GM18517 (cell line): ENCODE measurements at regions not wholly inside any gene's neighbourhood (a gene's known extent, or its start where the extent isn't known, plus 50 kb on each side); places are given as distances from the start of the nearest gene placed in this dataset.

Source experiments
- ATAC-seq: cut with Tn5 transposase; IDR thresholded peaks from one replicate; pipeline ENCODE4 v1.9.1; 2021; ENCODE audit warnings: mild to moderate bottlenecking, moderate library complexity; ENCODE audit not compliant: unreplicated experiment

- ATAC-seq = no peak
Observed at GRCh38 chr12:78483767-78484315, 380.7 kb upstream of the SYT1 start.

- no peak for ATAC-seq
Observed at GRCh38 chr12:78489990-78490389, 374.6 kb upstream of the SYT1 start.

- ATAC-seq = no peak
Observed at GRCh38 chr12:78490861-78491260, 373.7 kb upstream of the SYT1 start.

- no peak for ATAC-seq
Observed at GRCh38 chr12:78494911-78495310, 369.7 kb upstream of the SYT1 start.

GRCh38 chr12:78501825-78502224 lies 362.7 kb upstream of the SYT1 start:
- ATAC-seq = no peak

GRCh38 chr12:78519422-78519821 lies 345.2 kb upstream of the SYT1 start:
- ATAC-seq = no peak

- no peak for ATAC-seq
Observed at GRCh38 chr12:78530100-78530765, 334.3 kb upstream of the SYT1 start.

GRCh38 chr12:78531831-78532458 lies 332.6 kb upstream of the SYT1 start:
- no peak for ATAC-seq

- ATAC-seq = no peak
Observed at GRCh38 chr12:78534311-78534710, 330.3 kb upstream of the SYT1 start.

- no peak for ATAC-seq
Observed at GRCh38 chr12:78540606-78541336, 323.8 kb upstream of the SYT1 start.

- no peak for ATAC-seq
Observed at GRCh38 chr12:78550831-78551230, 313.7 kb upstream of the SYT1 start.

- ATAC-seq = no peak
Observed at GRCh38 chr12:78555802-78556201, 308.8 kb upstream of the SYT1 start.

- no peak for ATAC-seq
Observed at GRCh38 chr12:78556651-78557050, 307.9 kb upstream of the SYT1 start.

GRCh38 chr12:78559416-78559815 lies 305.2 kb upstream of the SYT1 start:
- no peak for ATAC-seq

GRCh38 chr12:78559886-78560285 lies 304.7 kb upstream of the SYT1 start:
- no peak for ATAC-seq

- ATAC-seq = no peak
Observed at GRCh38 chr12:78560633-78561032, 303.9 kb upstream of the SYT1 start.

- ATAC-seq = peak; percentile 72
Observed at GRCh38 chr12:78562368-78563205, 302.0 kb upstream of the SYT1 start.

GRCh38 chr12:78563826-78564225 lies 300.7 kb upstream of the SYT1 start:
- ATAC-seq = no peak

GRCh38 chr12:78566456-78566855 lies 298.1 kb upstream of the SYT1 start:
- no peak for ATAC-seq

GRCh38 chr12:78568321-78569020 lies 296.1 kb upstream of the SYT1 start:
- ATAC-seq = no peak
